ENCODE measurements at regions not wholly inside any gene's neighbourhood (a gene's known extent, or its start where the extent isn't known, plus 50 kb on each side); places are given as distances from the start of the nearest gene placed in this dataset.
"Not testable (repeated sequence)": the region's sequence is repeated elsewhere in the genome, so short reads cannot be mapped to it uniquely, and the experiment has no call there.

- no peak overlapping the region for H3K27ac ChIP-seq
- TF ChIP-seq ZFX (IDR thresholded peaks at IDR 0.05; ENCODE audit: borderline replicate concordance) (no peak), CTCF (IDR thresholded peaks at IDR 0.05) (no peak)
Observed at GRCh38 chr10:21421794-21422193, 103.7 kb downstream of the SKIDA1 start.

GRCh38 chr10:21421016-21421415, 104.5 kb downstream of the SKIDA1 start:
- no peak overlapping the region for H3K27ac ChIP-seq
- TF ChIP-seq CTCF (IDR thresholded peaks at IDR 0.05) (no peak), ZFX (IDR thresholded peaks at IDR 0.05; ENCODE audit: borderline replicate concordance) (no peak)

DNA sequence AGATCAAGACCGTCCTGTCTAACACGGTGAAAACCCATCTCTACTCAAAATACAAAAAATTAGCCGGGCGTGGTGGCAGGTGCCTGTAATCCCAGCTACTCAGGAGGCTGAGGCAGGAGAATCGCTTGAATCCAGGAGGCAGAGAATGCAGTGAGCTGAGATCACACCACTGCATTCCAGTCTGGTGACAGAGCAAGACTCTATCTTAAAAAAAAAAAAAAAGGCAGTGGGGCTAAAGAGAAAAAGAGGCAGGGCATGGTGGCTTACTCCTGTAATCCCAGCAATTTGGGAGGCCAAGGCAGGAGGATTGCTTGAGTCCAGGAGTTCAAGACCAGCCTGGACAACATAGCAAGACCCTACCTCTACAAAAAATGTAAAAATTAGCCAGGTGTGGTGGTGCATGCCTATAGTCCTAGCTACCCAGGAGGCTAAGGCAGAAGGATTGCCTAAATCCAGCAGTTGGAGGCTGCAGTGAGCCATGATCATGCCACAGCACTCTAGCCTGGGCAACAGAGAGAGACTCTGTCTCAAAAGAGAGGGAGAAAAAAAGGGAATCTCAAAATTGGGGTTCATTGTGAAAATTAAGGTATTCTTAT, 106.4 kb downstream of the SKIDA1 start:
- not testable (repeated sequence) for H3K27ac ChIP-seq

GRCh38 chr10:21417172-21417712, 108.2 kb downstream of the SKIDA1 start:
- TF ChIP-seq CTCF (IDR thresholded peaks at IDR 0.05): no peak
- TF ChIP-seq ZFX (IDR thresholded peaks at IDR 0.05; ENCODE audit: borderline replicate concordance): no peak
- H3K27ac ChIP-seq: no peak overlapping the region

DNA sequence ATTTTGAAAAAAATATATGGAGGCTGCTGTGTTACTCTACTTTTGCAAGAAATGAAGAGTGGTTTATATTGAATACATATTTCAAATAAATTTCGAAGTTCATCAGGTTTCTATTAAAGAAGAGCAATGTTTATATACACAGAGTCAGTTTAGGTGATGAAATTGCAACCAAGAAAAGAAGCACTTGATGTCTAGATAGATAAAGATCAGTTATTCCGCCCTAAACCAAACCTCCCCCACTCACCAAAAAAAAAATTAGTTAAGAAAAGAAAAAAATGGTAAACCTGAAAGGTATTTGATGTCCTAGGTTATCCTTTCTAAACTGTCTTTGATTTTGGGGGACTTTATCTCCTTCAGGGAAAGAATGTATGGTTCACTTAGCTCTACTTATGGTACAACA, 111.8 kb downstream of the SKIDA1 start:
- no peak overlapping the region for H3K27ac ChIP-seq
- TF ChIP-seq CTCF (IDR thresholded peaks at IDR 0.05) (no peak), ZFX (IDR thresholded peaks at IDR 0.05; ENCODE audit: borderline replicate concordance) (no peak)

DNA sequence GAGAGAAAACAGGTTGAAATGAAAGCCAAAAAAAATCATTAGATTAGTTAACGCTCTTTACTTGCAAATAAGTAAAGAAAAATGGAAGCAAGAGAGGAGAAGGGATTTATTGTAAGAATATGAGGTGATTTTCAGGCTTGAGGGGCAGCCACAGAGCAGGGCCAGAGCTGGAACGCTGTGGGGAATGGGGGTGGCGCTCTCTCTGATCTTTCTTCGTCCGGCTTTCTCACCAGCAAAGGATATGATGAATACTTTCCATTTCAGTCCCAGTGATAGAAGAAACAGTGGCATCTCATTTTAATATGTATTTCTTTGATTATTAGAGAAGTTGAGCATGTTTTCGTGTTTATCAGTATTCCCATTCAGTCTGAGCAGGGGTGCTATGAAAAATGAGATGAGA, 112.2 kb downstream of the SKIDA1 start:
- no peak overlapping the region for H3K27ac ChIP-seq
- TF ChIP-seq ZFX (IDR thresholded peaks at IDR 0.05; ENCODE audit: borderline replicate concordance): no peak
- no peak for TF ChIP-seq CTCF (IDR thresholded peaks at IDR 0.05)

DNA sequence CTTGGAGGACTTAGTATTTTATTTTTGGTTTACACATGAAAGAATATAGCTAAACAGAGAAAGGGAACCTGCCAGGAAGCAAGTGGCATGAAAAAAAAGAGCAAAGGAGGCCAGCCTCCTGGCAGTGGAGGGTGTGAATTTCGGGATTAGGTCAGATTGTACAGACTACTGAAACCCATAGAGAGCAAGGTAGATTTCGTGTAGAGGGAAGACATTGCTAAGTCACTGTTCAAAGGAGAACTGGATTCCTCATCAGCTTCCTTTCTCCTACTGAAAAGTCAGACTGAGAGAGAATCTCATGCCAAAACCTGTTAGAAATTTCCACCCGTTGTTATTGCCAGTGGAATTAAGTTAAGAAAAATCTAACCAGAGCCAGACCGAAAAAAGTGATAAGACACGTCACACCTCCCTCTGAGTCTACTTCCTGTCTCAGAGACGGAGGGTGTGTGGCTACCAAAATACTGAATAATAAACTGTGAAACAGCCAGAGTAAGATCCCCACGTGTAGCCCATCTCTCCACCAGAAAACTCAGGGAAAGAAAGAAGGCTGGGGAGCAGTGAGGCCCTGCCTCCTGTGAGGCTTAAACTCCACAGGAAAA, 118.8 kb downstream of the SKIDA1 start:
- TF ChIP-seq CTCF (IDR thresholded peaks at IDR 0.05) (no peak), ZFX (IDR thresholded peaks at IDR 0.05; ENCODE audit: borderline replicate concordance) (no peak)
- H3K27ac ChIP-seq: no peak overlapping the region
